H54 (cell line): ENCODE measurements at regions not wholly inside any gene's neighbourhood (a gene's known extent, or its start where the extent isn't known, plus 50 kb on each side); places are given as distances from the start of the nearest gene placed in this dataset.
A peak's percentile ranks its signal among the peaks of the same experiment; 100 is the strongest.

ENCODE experiments used
- DNase-seq: peaks from one replicate; pipeline ENCODE4 v3.0.0; 2011; ENCODE audit warnings: low spot score, mixed read lengths; ENCODE audit not compliant: insufficient read length
- FAIRE-seq: peaks from 3 replicates; lab custom pipeline; 2011; peaks lifted over from hg19 to GRCh38; lab: Jason Lieb, UNC
- POLR2A ChIP-seq: IDR thresholded peaks from 2 replicates; pipeline ENCODE4 v1.6.1; 2011; ENCODE audit warnings: low read depth, mild to moderate bottlenecking, low read length

DNA sequence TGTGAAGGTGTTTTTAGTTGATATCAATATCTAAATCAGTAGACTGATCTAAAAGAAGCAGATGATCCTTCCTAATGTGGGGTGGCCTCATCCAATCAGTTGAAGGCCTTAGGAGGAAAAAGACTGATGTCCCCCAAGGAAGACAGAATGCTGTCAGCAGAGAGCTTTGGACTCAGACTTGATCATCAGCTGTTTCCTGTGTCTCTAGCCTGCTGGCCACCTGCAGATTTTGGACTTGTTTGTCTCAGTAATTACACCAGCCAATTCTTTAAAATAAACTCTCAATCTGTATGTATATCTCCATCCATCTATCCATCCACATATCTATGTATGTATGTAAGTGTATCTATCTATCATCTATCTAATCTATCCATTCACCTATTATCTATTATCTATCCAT lies 301.3 kb downstream of the LPIN1 start:
- no peak for FAIRE-seq
- no peak for TF ChIP-seq POLR2A
- DNase-seq, result no peak

DNA sequence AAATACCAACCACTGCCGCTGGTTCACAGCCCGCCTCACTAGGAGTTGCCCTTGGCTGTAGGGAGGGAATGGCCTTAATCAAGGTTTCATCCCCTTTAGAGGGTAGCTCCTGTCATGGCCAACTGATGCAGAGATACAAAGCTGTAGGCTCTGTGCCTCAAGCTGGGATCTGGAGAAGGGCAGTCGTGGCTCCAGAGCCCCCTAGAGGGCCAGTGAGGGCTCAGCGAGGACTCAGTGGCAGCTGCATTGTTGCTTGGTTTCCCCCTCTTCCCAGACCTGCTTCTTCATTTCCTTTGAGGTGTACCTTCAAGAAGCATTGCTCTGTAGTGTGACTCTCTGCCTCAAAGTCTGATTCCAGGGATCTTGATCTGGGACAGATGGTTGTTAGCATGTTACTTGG lies 302.1 kb downstream of the LPIN1 start:
- TF ChIP-seq POLR2A, result no peak
- FAIRE-seq (no peak), DNase-seq (no peak)

DNA sequence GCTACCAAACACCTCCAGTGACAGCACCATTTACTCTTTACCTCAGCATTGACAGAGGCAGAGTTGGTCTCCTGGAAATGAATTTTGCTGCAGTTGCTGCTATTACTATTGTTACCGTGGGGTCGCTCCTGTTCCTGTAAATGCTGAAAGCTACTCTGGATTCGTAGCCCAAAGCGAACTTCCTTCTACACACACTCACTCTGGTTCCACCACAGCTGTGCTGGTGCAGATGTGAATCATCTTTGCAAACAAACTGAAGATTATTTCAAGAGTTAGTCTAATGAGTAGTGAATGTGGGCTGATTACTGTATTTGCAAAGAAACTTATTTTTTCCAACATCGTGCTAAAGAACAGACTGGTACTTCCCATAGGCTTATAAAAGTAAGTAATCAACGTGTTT lies 304.0 kb downstream of the LPIN1 start:
- TF ChIP-seq POLR2A, result no peak
- DNase-seq (no peak), FAIRE-seq (no peak)

DNA sequence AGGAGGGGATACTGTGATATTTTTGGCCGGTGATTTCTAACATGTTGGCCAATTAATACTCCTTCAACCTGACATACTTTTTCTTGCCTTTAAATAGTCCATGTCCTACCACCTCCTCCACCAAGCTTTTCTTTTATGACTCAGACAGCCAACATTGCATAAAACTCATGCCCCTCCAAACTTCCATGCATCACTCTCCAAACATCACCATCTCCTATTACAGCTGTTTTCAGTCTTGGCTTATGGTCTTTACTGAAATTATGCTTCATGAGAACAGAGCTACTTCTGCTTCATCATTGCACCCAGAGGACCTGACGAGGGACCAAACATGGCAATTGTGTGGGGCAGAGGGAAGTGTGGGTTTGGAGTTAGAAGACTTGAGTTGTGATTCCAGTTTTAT lies 305.4 kb downstream of the LPIN1 start:
- no peak for FAIRE-seq
- TF ChIP-seq POLR2A, result no peak
- DNase-seq, result no peak

DNA sequence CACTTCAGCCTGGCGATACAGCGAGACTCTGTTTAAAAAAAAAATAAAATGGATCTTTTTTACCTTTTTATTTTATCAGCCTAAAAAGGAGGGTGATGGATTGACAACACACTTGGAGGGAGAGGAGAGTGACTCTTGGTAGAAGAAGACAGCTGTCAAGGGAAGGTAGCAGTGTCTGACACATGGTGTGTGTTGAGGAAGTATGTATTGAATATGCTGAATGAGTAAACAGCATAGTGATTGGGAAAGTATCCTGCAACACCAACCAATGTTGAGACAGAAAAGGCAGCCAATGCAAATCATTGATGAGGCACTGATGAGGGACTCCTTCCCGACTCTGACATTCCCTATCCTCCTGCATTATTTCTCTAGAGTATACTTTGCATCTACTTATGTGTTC lies 306.4 kb downstream of the LPIN1 start:
- DNase-seq, result no peak
- FAIRE-seq, result no peak
- TF ChIP-seq POLR2A, result no peak

DNA sequence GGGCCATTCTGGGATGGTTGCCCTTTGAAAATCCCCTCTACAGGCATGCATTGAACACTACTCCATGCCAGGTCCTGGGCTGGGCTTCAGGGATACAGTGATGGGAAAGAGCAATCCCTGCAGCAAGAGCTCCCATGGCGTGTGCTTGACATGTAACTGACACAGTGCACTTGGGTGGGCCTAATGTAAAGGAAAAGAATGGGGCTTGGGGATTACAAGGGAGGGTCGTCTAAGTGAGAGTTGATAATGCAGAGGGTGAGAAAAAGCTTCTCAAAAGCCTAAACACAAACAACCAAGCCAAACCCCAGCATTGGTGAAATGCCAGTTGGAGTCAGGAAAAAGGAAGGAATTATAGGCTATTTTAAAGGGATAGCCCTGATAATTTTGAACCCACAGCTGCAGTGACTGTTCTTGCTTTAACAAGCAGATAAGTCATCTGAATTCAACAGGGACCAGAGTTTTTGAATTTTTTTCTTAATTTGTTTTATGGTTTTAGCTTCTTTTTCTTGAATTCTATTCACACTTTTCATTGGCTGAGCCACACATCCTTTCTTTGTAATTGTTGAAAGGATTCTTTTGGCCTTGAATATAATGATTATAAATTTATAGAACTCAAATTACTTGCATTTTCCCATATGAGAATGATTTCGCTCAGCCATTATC lies 308.7 kb downstream of the LPIN1 start:
- DNase-seq (no peak), FAIRE-seq (no peak)
- TF ChIP-seq POLR2A, result no peak

DNA sequence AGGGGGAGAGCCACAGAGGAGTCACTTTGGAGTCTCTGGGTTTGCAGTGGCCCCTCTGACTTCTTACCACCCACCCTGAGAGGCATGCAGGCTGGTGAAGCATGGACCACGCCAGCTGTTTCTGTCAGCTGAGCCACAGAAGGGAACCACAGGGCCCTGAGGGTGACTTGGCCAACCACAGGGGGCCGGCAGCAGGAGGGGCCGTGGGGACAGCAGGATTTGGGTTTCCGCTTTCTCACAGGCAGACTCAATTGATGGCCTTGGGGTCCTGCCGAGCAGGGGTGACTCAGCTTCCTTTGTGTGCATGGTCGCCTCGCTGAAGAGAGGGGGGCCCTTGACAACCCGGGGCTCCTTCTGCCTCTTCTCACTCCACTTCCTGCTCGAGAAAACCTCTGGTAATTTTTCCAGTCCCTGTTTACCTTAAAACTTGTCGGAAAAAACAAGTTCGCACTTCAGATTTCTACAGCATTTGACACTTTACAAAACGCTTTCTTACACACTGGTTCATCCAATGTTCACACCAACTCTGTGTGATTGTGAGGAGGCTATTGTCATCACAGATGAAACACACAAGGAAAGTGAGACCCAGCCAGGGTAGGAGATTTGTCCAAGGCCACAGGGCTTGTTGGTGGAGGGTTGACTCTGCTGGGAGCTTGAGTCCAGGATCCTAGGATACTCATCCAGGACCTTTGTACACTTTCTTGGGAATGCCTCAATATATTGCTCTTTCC lies 311.2 kb downstream of the LPIN1 start:
- FAIRE-seq (peak; percentile 62), DNase-seq (peak; percentile 15)
- TF ChIP-seq POLR2A, result no peak

DNA sequence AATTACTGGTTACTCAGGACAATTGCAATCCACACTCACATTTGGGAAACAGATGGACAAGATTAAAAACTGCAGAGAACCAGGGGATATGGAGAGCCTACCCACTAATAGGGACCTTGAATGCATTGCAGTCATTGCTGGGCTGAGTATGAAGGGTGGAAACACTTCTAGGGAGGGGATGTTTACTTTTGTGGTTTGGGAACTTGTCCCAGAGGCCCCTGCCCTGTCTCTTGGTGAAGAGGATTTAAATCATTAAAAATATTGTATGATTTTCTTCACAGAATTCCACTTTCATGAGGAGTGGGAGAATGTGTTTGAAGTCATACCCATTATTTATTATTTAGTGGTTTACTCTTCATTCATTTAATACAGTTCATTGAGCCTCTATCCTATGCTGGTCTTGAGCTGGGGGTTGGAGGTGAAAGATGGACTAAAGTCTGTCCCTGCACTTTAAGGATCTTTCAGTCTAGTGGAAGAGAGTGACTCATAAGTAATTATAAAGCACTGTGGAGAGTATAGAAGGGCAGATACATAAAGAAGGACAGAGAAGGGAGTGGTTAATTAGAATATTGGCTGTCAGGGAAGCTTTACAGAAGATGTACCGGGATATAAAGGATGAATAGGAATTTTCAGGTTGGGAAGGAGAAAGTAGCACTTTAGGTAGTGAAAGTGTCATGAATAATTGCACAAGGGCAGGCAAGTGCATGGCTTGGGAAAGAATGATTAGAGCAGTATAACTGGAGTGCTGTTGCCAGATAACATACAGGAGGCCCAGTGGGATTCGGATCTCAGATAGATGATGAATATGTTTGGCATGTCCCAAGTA lies 313.4 kb downstream of the LPIN1 start:
- FAIRE-seq (no peak), DNase-seq (peak; percentile 22)
- TF ChIP-seq POLR2A, result no peak

DNA sequence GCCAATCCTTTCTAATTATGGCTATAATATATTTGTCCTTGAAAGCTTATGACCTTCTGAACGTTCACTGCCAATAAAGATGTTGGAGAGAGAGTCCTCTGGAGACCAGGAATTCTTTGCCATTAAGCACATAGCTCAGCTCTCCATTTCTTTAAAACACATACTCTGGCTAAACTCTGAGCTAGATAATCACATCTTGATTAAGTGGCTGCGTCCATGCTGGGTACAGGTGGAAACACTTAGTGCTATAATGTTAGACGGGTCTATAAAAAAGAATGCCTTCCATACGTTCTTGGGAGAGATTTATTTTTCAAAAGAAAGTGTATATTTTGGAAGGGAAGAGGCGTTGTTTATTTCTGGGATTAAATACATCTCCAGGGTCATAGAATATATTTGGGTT lies 314.5 kb downstream of the LPIN1 start:
- no peak for TF ChIP-seq POLR2A
- no peak for FAIRE-seq
- DNase-seq, result no peak

DNA sequence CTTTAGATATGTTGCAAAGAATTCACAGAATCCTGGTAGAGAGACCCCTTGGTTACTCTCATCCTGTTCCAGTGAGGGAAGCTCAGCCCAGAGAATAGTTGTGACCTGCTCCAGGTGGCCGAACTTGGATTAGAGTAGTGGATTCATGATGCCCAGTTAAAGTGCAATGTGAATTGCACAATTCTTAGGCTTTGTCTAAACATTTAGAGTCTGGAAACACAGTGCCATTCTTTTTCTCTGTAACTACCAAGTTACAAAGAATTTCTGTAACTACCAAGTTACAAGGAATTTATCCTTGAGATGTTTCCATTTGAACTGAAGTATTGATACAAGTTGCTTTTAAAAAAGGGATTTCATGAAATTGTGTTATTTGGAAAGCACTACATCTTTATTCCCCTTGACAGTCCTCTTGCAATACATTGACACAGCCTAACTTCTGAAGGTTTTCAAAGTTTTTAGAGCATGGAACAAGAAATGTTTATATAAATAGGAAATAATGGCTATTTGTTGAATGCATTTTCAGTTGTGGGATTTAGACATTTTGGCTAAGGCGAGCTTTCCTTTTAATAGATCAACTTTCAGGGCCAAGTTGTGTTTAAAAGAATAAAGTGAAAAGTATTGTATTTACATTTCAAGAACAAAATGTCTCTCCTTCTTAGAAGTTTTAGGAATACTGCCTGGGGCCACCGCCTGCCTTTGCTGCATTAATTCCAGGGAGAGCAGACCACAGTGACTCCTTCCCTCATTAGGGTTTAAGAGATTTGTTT lies 315.0 kb downstream of the LPIN1 start:
- no peak for TF ChIP-seq POLR2A
- FAIRE-seq (no peak), DNase-seq (no peak)

DNA sequence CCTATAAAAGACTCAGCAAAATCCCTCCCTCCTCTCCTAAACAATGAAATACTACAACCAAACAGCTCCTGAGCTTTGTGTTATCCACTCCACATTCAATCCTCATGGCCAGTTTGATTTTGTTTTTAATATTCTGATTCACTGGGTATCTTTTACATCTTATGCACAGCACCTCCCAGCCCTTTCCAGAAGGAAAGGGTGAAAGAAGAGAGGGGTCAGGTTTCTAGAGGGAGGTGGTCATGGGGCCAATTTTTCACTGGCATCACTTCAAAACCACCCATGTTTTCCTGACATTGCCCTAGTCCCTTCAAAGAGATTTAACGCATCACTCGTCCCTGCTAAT lies 315.6 kb downstream of the LPIN1 start:
- DNase-seq (no peak), FAIRE-seq (no peak)
- no peak for TF ChIP-seq POLR2A

DNA sequence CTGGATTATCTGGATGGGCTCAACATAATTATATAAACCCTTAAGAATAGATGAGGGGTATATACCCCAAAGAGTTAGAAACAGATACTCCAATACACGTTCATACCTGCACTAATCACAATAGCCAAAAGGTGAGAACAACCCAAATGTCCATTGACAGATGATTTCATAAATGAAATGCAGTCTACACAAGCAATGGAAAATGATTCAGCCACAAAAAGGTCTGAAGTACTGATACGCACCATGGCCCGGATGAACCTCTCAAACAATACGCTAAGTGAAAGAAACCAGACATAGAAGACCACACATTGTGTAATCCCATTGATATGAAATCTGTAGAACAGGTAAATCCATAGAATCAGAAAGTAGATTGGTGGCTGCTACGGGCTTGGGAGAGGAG lies 316.8 kb downstream of the LPIN1 start:
- DNase-seq, result no peak
- TF ChIP-seq POLR2A, result no peak
- no peak for FAIRE-seq

DNA sequence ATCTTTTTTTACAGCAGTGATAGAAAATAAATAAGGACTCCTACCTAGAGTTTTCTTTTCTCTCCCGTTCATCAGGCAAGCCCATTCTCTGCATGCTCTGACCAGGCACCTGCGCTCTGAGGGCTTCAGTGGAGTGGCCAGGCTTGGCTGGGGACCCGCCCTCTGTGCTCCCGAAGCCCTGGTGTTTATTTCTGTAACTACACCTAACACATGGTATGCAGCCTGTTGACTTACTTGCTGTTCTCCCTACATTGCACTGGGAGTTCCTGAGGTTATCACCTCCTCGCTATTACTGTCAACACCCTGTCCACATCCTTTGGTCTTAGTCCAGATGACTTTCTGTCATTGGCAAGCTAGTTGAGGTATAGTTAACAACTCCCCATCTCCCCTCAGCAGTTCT lies 317.7 kb downstream of the LPIN1 start:
- no peak for TF ChIP-seq POLR2A
- no peak for FAIRE-seq
- no peak for DNase-seq

DNA sequence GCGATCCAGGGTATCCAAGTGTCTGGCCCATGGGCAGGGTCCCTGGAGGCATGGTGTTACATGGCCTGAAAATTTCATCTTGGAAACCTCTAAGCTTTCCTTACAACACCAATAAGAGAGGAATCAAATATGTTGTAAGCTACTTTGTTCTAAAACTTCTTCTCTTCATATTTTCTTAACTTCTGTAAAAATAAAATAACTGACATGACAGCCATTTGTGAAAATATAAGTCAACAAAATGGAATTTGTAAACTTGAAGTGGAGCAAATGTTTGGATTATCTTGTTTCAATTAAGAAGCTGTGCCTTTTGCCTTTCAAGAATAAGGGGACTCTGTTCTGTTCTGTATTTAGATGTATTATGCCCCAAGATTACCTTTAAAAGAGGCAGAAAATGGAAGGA lies 319.7 kb downstream of the LPIN1 start:
- TF ChIP-seq POLR2A, result no peak
- DNase-seq (no peak), FAIRE-seq (no peak)

DNA sequence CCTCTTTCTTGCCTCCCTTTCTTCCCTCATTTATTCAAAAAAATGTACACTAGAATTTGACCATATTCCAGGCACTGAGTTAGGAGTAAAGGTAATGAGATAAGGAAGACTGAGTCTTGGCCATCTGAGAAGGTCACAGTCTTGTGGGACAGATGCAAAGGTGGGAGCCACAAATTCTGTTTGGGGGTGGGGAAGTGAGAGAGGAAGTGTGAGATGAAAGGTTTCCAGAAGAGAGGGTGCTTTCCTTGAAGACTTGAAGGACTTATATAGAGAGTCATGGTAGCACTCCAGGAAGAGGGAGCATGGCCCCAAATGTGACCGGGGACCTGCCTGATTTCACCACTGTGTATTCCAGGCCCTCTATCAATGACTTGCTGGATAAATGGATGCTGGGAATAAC lies 320.6 kb downstream of the LPIN1 start:
- DNase-seq, result no peak
- no peak for FAIRE-seq
- no peak for TF ChIP-seq POLR2A
